HG03432 (cell line): ENCODE measurements at regions not wholly inside any gene's neighbourhood (a gene's known extent, or its start where the extent isn't known, plus 50 kb on each side); places are given as distances from the start of the nearest gene placed in this dataset.

ENCODE experiments used
- ATAC-seq: cut with Tn5 transposase; IDR thresholded peaks from one replicate; pipeline ENCODE4 v1.9.1; 2021; ENCODE audit warnings: mild to moderate bottlenecking, moderate library complexity; ENCODE audit not compliant: unreplicated experiment

DNA sequence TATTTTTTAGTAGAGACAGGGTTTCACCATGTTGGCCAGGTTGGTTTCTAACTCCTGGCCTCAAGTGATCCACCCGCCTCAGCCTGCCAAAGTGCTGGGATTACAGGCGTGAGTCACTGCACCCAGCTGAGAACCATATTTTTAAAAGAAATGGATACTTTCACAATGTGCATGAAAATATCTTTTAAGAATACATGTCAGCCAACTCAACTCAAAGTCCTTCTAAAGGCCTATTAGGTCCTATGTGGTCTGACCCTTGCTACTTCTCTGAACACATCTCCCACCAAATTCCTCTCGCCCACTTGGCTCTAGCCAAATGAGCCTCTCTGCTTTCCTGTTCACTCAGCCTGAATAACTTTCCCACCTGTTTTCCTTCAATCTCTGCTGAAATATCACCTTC lies 119.6 kb downstream of the MTX2 start:
- ATAC-seq: no peak

DNA sequence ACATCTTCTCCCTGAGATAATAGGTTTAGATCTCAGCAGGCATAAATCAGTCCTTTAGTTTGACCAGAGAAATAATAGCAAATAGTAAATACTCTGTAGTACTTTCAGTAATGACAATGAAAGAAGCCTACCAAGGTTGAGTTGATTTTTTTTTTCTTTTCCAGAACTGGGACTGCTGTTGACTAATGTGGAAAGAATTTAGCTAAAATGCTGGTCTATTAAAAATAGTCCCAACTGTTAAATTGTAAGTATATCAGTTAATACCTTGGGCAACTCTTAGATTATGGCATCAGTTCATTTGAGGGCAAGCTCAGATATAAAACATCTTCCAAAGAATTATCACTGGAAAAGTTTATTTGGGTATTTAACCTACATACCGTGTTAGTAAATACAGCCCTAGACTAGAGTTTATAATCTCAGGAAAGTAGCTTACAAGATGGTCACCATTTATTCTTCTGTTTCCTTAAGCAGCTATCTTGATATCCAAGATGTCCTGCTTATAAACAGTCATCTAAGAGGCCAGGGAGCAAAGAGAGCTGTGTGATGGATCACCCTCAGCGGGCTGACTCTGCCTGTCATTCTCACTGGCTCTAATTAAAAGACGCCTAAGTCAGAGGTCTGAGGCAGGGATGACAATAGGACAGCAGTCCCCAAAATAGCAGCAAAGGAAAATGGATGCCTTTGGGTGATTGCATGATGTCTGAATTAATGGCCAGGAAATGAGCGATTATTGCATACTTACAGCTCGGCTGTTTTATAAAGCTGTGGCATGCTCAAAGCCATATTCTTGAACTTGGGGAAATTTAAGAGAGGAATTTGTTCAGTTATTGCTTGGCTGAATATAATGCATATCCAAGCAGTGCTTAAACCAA lies 121.3 kb downstream of the MTX2 start:
- no peak for ATAC-seq

DNA sequence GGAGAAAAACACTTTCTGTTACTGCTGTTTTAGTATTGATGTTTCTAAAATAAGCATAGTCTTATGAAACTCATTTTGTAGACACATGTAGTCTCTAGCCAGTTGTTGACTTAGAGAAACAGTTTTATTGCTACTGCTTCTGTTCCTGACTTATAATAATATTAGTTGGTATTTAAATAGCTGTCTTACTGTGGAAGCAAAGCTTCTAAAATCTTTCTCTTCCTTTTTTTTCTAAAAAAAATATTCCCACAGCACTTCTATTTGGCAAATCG lies 121.8 kb downstream of the MTX2 start:
- ATAC-seq: no peak

GRCh38 chr2:176392249-176392648 lies 123.0 kb downstream of the MTX2 start:
- ATAC-seq: no peak

GRCh38 chr2:176392744-176393414 lies 123.6 kb downstream of the MTX2 start:
- no peak for ATAC-seq

GRCh38 chr2:176395273-176395854 lies 126.1 kb downstream of the MTX2 start:
- no peak for ATAC-seq

DNA sequence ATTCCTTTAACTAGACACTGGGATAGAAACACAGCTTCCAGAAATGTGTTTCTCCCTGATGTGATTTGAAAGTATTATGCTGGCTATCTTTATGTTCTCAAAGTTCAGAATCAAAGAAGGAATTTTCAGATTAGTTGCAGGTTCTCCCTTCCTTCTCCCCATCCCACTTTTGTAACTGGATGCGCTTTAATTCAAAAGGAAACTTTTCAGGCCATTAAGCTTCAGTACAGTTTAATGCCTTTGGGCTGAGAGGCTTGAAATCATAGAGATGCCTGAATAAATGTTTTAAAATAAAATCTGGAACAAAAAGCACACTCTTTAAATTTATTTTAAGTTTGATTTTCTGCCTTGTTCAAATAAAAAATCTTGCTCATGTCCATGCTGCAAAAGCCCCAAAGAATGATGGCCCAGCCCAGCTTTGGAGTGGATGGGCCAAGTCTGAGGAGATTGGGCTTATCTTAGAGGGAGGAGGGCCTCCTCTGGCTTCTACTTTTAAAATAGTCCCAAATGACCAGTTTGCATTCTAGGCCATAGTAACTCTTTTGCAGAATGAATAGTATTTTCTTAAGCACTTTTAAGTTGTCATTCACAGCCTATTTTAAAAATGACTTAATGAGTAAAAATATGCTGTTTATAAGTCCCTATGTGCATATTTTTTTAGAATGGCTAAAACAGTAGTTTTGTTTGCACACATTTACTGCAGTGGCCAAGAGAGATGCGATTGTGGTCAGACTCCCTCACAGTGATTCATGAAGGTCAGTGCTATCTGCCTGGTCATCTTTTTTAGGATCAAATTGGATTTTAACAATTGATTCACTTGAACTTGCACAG lies 129.2 kb downstream of the MTX2 start:
- ATAC-seq: no peak

- no peak for ATAC-seq
Measured at GRCh38 chr2:176399074-176399598, 129.9 kb downstream of the MTX2 start.

DNA sequence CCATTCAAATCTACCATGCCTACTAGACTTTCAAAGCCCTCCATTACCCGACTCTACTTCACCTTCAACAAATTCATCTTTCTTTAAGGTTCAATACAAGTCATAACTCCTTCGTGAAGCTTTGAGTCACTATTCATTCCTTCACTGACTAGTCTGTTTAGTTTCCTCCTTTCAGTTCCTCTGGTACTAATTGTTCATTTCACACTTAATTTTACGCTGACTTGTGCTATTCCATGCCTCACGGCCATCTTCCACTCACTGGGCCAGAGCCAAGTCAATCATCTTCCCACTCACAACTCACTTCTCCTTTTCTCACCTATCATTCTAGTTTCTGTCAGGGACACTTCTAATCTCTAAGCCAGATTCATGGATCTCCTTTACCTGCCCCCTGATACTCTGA lies 136.2 kb downstream of the MTX2 start:
- ATAC-seq: peak; percentile 81

DNA sequence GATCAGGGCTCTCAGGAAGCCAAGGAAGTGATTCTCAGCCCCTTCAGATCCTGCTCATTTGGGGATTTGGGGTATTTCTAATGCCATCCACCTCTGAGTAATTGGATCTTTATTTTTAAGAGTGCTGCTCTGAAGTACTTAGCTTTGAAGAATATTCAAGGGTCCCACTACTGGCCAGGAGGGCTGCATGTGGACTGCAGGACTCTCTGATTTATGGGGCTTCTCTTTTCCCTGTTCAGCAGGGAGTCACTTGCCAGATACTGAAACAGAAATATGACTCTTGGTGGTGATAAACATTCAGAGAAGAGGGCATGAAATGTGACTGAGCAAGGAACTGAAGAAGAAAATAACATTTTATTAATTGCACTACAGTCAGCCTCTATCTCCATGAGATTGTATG lies 138.5 kb downstream of the MTX2 start:
- ATAC-seq: no peak

DNA sequence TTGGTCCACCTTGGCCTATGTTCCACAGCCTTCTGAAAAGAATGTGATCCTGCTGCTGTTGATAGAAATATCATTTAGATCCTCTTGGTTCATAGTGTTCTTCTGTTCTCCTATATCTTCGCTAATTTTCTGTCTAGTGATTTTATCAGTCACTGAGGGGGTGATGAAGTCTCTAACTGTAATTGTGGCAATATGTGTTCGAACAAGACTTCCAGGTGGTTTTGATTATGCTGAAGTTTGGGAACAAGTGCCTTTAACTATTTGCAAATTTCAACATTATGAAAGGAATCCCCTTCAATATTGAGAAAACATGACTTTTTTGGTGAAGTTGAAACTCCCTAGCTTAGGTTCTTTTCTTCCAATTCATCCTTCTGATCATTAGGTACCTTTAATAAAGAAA lies 140.4 kb downstream of the MTX2 start:
- no peak for ATAC-seq

DNA sequence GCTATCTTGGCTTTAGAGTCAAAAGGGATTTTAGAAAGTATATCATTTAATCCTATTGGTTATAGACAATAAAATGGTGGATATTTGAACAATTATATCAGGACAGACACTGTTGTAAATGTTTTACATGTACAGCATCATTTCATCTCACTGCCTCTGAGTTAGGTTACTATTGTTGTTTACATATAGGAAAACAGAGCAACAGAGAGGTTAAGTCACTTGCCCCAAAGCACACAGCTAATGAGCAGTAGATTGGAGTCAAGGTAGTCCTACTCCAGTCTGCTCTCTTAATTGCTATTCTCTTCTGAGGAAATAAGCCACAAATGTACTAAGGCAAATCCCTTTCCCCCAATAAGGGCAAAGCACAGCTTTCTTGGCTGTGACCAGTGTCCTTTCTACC lies 142.9 kb downstream of the MTX2 start:
- no peak for ATAC-seq

GRCh38 chr2:176413786-176414185 lies 144.5 kb downstream of the MTX2 start:
- no peak for ATAC-seq

DNA sequence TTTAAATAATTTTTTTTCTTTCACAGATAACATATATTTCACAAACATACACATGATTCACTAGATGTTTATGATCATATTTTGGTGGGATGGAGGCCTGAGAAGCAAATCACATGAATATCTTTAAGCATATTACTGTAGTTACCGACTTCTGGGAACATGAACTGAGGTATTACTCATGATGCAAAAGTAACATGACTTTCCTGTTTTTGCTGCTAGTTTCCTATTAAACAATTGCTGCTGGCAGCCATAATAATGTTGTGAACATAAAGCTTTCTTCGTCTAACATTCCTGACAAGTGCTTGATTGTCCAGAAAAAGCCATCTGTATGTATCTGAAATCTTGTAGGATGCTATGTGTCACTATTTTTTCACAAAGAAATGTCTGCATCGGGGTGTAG lies 145.4 kb downstream of the MTX2 start:
- ATAC-seq: no peak

DNA sequence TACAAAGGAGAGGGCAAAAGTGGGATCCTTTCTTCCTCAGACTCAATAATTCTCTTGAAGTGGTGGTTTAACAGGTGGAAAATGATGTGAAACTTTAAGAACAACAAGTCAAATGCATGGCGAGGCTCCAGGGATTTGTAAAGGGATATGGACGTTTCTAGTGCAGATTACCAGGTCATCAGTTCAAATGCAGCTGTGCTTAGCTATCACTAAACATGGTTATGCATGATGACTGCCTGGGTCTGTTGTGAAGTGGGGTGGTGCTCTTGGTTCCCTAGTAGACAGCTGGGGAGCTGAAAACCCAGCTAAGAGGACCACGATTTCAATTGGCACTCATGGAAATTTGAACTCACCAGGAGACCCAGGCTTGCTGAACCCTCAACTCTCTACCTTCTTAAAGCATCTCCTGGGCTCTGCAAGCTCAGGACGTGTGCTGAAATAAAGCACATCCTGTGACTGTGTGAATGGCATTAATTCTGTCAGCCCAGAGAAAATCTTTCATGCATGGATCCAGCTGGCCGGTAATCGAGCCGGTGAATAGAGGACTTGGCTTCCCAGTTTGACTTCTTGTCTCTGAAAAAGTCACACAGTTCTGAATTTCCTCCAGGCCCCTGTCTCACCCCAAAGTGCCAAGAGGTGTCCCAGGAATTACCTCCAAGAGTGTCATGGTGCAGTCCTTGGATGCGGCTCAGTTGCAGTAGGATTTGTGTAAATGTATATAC lies 146.1 kb downstream of the MTX2 start:
- no peak for ATAC-seq

DNA sequence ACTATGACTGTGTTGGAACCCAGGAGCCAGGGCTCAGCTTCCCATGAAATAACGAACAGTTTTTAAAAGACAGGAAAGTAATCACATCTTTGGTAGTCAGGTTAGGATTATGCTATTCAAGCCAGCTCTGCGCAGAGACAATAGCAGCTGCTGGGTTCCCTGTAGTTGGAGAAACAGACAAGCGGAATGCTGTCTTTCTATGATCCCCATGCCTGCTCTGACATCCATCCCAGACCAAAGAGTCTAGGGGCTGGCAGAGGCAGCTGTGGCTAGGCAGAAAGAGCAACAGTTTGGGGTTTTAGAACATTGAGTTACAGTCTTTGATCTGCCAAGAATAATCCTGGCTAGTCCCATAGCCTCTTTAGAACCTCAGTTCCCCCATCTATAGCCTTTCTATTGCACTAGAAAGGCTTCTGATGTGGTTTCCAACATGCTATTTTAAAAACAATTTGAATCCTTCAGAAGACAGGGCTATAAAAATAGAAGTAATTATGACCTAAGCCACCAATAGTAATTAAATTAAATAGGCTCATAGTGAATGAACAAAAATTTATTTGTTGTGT lies 146.8 kb downstream of the MTX2 start:
- ATAC-seq: no peak

DNA sequence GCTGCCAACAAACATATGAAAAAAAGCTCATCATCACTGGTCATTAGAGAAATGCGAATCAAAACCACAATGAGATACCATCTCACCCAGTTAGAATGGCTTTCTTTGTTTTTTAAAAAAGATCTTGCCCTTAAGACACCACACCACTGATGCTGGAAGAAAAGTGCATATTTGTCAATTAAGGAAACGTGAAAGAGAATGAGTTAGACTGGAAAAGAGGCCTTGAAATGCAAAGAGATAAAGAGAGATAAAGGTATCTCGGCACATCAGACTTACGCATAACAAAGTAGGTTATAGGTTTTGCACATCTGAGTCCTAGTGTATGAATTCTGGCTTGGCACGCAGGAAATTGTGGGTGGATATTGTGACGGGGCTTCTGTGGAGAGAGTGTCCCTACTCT lies 149.5 kb downstream of the MTX2 start:
- ATAC-seq: no peak

DNA sequence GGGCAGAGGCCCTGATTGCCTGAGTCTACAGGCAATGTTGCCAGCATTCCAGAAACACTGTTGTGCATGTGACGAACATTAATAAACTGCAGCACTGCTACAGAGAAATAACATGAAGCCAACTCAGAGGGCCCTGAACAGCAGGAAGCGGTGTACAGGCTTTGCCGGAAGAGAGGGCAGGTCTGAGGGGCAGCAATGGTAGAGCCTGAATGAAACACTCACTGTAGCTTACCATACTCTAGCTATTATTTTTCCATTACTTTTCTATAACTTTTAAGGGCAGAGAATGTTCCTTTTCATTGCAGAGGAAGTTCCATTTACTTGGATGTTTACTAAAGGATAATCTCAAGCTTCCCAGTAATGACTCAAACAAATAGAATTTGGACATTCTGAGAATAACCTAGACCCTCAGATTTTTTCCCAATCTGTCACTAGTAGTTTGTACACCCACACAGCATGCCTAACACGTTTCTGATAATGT lies 150.4 kb downstream of the MTX2 start:
- no peak for ATAC-seq

- ATAC-seq: no peak
Measured at GRCh38 chr2:176421297-176422050, 152.2 kb downstream of the MTX2 start.
